ENCODE measurements at regions not wholly inside any gene's neighbourhood (a gene's known extent, or its start where the extent isn't known, plus 50 kb on each side); places are given as distances from the start of the nearest gene placed in this dataset.

- DNase-seq (ENCODE audit: low read depth) = no peak
Observed at GRCh38 chr10:128489324-128490247, 363.4 kb upstream of the MKI67 start.

DNA sequence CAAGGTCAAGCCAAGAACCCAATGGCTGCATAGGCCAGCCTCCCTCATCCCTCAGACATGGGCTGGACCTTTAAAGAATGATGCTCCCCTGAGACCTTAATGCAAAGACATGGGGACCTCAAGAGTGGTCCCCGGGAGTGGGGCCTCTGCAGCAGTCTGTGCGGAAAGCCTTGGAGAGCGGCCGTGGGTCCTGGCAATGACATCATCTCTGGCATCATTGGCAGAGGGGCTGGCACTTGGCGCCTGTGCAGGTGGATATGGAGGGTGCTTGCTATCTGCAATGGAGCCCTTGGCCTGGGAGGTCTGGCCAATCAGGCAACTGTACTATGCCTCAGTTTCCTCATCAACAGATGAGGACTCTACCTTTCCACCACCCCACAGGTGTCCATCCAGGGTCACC, 365.5 kb upstream of the MKI67 start:
- DNase-seq (ENCODE audit: low read depth) = no peak

- no peak for DNase-seq (ENCODE audit: low read depth)
Observed at GRCh38 chr10:128493811-128494210, 367.6 kb upstream of the MKI67 start.

- no peak for DNase-seq (ENCODE audit: low read depth)
Observed at GRCh38 chr10:128494665-128495064, 368.4 kb upstream of the MKI67 start.

DNA sequence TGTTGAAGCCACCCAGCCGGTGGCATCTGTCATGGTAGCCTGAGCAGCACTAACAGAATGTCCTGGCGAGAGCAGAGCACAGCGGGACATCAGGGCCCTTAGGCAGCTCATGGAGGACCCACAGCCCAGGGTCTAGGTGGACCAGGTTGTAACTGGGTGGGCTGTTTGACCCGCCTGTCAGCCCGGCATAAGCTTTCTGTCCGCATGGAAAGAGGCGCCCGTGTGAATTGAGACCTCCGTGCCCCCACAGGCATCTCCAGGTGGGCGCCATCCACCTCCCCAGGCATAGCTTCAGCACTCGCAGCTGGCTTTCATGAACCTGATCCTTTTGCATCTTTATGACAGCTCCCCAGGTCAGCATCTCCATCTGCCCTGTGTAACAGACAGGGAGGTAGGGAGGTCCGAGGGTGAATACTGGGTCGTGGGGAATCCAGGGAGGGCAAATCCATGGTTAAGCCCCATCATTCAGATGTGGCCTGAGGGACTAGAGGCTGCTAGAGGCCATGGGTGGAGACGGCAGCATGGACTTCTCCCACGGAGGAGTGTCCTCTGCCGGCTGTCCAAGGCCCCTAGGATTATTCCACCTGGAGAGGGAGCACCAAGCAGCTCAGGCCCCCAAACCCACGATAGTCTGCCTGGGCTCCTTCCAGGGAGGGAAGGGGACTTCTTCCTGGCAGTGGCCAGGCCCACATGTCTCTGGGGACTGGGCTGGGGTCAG, 371.6 kb upstream of the MKI67 start:
- DNase-seq (ENCODE audit: low read depth) = no peak

DNA sequence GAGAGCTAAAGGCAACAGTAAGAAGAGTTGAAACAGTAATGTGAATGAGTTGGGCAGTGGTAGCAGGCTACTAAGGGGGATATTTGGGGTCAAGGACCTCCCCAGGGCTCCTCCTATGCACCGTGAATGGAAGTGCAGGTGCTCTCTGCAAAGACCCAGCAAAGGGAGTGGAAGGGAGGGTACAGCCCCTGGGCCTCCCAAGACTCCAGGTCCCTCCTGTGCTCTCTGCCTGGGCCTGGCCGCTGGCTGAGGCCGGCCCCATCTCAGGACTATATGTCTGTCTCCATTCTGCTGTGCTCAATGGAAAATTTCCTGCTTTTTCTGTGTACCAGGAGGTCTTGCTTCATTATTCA, 372.1 kb upstream of the MKI67 start:
- no peak for DNase-seq (ENCODE audit: low read depth)

- no peak for DNase-seq (ENCODE audit: low read depth)
Observed at GRCh38 chr10:128498746-128499145, 372.5 kb upstream of the MKI67 start.

DNA sequence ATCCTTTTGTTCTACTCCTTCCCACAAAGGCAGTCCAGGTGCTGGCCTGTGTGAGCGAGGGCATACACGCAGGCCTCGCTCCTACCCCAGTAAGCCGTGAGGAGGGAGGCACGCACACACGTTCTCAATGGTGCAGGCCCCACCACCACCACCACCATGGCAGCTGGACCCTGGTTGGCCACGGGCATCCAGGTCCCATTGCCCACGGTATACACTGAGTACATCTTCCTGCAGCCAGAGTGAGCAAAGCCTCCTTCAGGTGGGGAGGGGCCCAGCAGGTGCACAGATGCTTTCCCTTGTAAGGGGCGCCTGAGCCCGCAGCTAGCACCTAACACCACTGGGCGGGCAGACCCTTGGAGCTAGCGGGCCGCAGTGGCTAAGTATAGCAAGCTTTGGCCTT, 373.3 kb upstream of the MKI67 start:
- no peak for DNase-seq (ENCODE audit: low read depth)

DNA sequence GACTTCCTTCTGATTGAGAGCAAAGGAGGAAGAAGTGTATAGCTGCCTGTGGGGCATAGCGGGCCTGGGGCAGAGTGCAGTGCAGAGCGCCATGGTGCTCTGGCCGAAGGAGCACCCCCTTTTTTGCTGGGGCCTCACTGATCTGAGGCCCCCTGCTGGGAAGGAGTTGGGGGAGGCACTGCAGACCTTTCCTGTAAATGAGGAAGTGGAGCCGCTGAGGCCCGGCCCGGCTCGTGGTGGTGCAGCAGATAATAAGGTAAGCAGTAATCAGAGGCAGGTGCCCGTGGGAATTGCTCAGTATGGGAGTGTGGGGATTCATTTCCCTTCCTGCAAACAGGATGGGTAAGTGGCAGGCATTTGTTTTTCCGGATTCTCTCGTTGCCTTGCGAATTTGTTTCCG, 373.7 kb upstream of the MKI67 start:
- DNase-seq (ENCODE audit: low read depth) = no peak

DNA sequence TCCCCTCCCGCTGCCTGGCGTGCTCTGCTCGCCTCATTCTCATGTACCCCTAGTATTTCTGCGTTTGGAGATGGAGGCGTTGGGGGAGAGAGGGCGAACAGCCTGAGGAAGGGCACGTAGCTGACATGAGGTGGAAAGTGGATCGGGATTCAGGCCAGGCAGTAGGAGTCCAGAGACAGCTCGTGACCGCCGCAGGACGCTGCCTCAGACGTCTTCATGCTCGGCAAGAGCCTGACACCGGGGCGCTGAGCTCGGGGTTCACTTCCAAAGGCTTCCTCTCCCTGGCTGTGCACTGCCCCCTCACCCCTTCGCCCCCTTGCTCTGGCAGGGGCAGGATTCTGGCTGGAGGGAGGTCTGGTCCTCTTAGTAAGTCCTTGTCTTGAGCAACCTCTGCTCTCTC, 374.4 kb upstream of the MKI67 start:
- no peak for DNase-seq (ENCODE audit: low read depth)

DNA sequence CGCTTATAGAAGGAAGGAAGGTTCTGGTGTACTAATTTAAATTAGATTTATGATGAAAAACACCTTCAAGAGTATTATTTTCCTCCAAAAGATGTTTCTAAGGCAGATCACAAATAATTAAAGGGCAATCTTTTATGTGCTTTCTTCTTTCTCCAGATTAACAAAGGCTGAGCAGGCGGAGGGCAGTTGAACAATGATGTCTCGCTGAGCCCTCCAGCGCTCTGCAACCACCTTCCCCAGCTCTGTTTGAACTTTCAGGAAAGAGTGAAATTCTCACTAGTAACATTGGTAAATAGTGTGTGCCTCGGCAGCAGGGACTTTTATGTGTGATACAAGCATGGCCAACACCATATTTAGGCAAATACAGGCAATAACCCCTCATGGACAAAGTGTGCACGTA, 379.1 kb upstream of the MKI67 start:
- no peak for DNase-seq (ENCODE audit: low read depth)

GRCh38 chr10:128506423-128506822, 380.2 kb upstream of the MKI67 start:
- no peak for DNase-seq (ENCODE audit: low read depth)

DNA sequence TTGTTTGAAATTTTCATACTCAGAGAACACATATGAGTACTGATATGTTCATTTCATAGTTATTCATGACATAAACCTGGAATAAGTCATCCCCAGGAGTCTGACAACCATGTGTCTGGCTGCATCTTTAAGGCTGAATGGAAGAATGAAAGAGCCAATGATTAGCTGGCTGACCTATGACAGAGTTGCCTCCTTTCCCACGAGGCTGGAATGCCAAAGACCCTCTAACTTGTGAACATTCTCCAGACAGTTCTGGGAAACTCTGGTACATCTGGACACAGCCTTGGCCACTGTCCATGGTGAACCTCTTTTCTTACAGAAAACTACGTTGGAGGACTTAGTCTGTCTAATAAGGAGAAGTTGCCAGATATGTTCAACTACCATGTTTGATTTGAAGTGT, 380.8 kb upstream of the MKI67 start:
- DNase-seq (ENCODE audit: low read depth) = no peak

GRCh38 chr10:128511284-128511683, 385.1 kb upstream of the MKI67 start:
- DNase-seq (ENCODE audit: low read depth) = no peak

GRCh38 chr10:128512767-128513166, 386.5 kb upstream of the MKI67 start:
- DNase-seq (ENCODE audit: low read depth) = no peak

DNA sequence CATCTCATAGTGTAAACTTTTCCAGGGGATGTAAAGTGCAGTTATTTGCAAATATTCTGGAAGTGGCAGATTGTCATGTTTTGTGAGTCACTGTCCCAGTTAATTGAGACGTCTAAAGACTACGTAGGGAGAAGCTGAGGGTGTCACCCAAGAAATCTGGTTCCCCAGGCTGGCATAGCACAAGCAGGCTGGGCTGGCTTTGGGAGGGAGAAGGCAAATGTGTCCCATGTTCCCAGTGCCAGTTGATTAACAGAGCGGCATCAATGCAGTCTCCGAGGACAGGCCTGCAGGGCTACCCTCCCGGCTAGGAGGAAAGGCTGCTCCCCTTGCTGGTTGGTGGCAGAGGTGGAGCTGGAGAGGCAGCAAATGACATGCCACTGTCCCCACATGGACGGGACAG, 388.3 kb upstream of the MKI67 start:
- DNase-seq (ENCODE audit: low read depth) = no peak

GRCh38 chr10:128516180-128516579, 390.0 kb upstream of the MKI67 start:
- DNase-seq (ENCODE audit: low read depth) = no peak

DNA sequence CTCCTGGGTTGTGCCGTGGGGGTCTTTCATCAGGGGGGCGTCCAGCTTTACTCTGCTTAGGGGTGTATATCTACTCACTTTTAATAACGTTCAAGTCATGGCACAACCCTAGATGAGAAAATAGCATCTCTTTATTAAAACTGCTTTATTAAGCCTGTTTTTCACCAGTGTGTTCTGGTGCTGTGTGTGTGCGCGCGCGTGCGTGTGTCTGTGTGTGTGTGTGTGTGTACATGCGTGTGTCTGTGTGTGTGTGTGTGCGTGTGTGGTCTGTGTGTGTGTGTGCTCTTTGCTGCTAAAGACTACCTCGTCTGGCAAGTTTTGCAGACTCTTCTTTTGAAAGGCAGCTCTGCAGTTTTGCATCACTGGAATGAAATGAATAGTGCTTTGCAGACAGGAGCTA, 390.9 kb upstream of the MKI67 start:
- DNase-seq (ENCODE audit: low read depth) = no peak

- no peak for DNase-seq (ENCODE audit: low read depth)
Observed at GRCh38 chr10:128518000-128518399, 391.8 kb upstream of the MKI67 start.

GRCh38 chr10:128519581-128519980, 393.4 kb upstream of the MKI67 start:
- peak; percentile 48 for DNase-seq (ENCODE audit: low read depth)

DNA sequence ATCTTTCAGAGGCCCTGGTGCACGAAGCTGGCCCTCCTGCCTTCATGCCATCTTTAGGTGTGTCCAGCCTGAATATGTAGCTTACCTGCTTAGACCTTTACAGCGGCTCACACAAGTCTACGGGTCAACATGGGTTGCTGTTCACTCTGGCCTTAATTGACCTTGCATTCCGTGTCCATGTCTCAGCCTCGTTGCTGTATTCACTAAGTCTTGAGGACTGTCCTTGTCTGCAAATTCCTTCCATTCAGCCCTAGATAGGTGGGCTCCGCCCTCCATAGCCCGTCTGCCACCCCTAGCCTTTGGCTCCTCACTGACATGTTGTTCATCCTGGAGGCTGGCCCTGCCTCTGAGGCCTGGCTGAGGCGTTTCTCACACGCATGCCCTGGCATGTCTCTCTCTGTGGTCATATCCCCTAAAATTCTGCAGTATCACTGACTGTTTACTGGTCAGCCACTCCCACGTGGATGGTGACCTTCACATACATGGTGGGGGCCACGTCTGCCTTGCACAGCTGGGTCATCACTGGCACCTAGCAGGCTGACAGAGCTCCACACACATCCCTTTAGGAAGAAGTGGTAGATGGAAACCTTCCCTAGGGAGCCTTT, 394.1 kb upstream of the MKI67 start:
- no peak for DNase-seq (ENCODE audit: low read depth)

GRCh38 chr10:128522551-128523308, 396.5 kb upstream of the MKI67 start:
- no peak for DNase-seq (ENCODE audit: low read depth)
